Lower leg skin (tissue), 4 donors: ENCODE measurements at regions not wholly inside any gene's neighbourhood (a gene's known extent, or its start where the extent isn't known, plus 50 kb on each side); places are given as distances from the start of the nearest gene placed in this dataset.

ENCODE experiments used
- DNase-seq, 2 donors: peaks; one replicate each; pipeline ENCODE4 v3.0.0-alpha.2; 2019; ENCODE audit warnings: low spot score in 2 of 2
- H3K4me3 ChIP-seq: fragments of 200-600 bp; sonication (generic); 2 replicates; pipeline ENCODE4 v1.5.1; 2017; ENCODE audit warnings: mild to moderate bottlenecking, low read depth; ENCODE audit not compliant: poor library complexity, severe bottlenecking
- POLR2A ChIP-seq, 2 donors: fragments of 450-650 bp; IDR thresholded peaks; one replicate each; pipeline ENCODE4 v1.6.1; 2016 to 2017; ENCODE audit warnings: antibody characterized with exemption in 2 of 2, mild to moderate bottlenecking in 1 of 2, moderate library complexity in 1 of 2
- WGBS, 2 donors: methylation state at CpG; one replicate each; pipeline ENCODE4 v1.1.5; 2018; 5-methylcytosine and 5-hydroxymethylcytosine counted together
- intact Hi-C: fragments of 100-400 bp; cut with DNase I; formaldehyde crosslinking; loops from one replicate; pipeline ENCODE4 v1.15.0; 2023; ENCODE audit warnings: low total_unique reads
- TF ChIP-seq, protein P1 (sequence below), 3 donors: fragments of 450-650 bp; IDR thresholded peaks; one replicate each; pipeline ENCODE4 v1.5.1; 2016; ENCODE audit warnings: antibody characterized with exemption in 3 of 3, mild to moderate bottlenecking in 3 of 3, moderate library complexity in 2 of 3

- TF ChIP-seq, protein P1, sequence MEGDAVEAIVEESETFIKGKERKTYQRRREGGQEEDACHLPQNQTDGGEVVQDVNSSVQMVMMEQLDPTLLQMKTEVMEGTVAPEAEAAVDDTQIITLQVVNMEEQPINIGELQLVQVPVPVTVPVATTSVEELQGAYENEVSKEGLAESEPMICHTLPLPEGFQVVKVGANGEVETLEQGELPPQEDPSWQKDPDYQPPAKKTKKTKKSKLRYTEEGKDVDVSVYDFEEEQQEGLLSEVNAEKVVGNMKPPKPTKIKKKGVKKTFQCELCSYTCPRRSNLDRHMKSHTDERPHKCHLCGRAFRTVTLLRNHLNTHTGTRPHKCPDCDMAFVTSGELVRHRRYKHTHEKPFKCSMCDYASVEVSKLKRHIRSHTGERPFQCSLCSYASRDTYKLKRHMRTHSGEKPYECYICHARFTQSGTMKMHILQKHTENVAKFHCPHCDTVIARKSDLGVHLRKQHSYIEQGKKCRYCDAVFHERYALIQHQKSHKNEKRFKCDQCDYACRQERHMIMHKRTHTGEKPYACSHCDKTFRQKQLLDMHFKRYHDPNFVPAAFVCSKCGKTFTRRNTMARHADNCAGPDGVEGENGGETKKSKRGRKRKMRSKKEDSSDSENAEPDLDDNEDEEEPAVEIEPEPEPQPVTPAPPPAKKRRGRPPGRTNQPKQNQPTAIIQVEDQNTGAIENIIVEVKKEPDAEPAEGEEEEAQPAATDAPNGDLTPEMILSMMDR (IDR thresholded peaks at IDR 0.05) = no peak
- no peak for TF ChIP-seq POLR2A (IDR thresholded peaks at IDR 0.05)
- H3K4me3 ChIP-seq = no peak overlapping the region
- intact Hi-C loops = loop anchor here (5.0 to 10.0 kb wide), 2 partner anchors 675 to 822 kb away; no protein-coding TSS in a partner anchor
- 85 to 87% methylated on average over 3 of the region's 3 CpGs for WGBS, 2 donors
- peak in 1 of 2 donors; percentile 50 for DNase-seq
Measured at GRCh38 chr9:126229501-126229900, 97.1 kb upstream of the MVB12B start.

DNA sequence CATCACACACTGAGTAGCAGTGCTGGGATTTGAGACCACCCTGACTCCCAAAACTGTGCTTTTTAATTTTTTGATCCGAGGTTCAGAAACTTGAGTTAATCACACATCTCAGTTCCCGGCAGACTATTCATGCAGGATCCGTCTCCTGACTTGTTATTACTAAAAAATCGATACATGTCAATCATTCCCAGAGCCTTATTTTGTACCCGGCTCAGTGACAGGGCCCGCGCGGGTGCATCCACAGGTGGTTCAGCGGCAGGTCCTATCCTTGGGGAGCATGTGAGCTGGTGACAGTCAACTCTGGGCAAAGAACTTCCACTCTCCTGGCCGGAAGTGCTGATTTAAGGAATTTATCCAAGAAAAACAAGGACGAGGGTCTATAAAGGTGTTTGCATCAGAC lies 95.9 kb upstream of the MVB12B start:
- WGBS, 2 donors = 88 to 93% methylated on average over 11 of the region's 11 CpGs
- intact Hi-C loops = no loop called here
- peak; percentile 8 to 66 for DNase-seq
- TF ChIP-seq, protein P1 (IDR thresholded peaks at IDR 0.05) = no peak
- no peak for TF ChIP-seq POLR2A (IDR thresholded peaks at IDR 0.05)
- H3K4me3 ChIP-seq = no peak overlapping the region

- peak in 1 of 2 donors; percentile 0 for DNase-seq
- TF ChIP-seq, protein P1 (IDR thresholded peaks at IDR 0.05) = no peak
- TF ChIP-seq POLR2A (IDR thresholded peaks at IDR 0.05) = no peak
- intact Hi-C loops = no loop called here
- 84 to 91% methylated on average over 6 of the region's 6 CpGs for WGBS, 2 donors
- no peak overlapping the region for H3K4me3 ChIP-seq
Measured at GRCh38 chr9:126232461-126232860, 94.2 kb upstream of the MVB12B start.

DNA sequence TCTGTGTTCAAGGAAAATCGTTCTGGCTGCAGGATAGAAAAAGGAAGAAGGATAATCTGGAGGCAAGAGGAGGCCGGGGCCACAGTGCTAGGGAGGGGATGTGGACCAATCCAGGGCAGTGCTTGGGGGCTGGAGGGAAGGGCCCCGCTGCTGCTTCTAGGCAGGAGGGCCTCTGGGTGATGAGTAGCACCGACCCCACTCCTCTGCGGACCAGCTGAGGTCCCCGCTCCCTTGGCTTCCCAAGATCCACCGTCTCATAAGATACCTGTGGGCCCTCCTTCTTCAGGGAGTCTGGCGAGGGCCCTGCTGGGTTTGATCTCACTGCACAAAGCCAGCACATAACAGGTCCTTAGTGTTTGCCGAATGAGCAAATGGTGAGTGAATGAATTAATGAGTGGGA lies 93.5 kb upstream of the MVB12B start:
- H3K4me3 ChIP-seq = no peak overlapping the region
- DNase-seq = peak in 1 of 2 donors; percentile 42
- intact Hi-C loops = no loop called here
- WGBS, 2 donors = 84 to 91% methylated on average over 9 of the region's 9 CpGs
- TF ChIP-seq, protein P1 (IDR thresholded peaks at IDR 0.05) = no peak
- TF ChIP-seq POLR2A (IDR thresholded peaks at IDR 0.05) = no peak

GRCh38 chr9:126233913-126234525 lies 92.6 kb upstream of the MVB12B start:
- TF ChIP-seq, protein P1 (IDR thresholded peaks at IDR 0.05) = no peak
- TF ChIP-seq POLR2A (IDR thresholded peaks at IDR 0.05) = no peak
- peak in 1 of 2 donors; percentile 78 for DNase-seq
- intact Hi-C loops = no loop called here
- 88 to 92% methylated on average over 21 of the region's 21 CpGs for WGBS, 2 donors
- no peak overlapping the region for H3K4me3 ChIP-seq
